Ascending aorta (tissue), 2 donors: ENCODE measurements at regions not wholly inside any gene's neighbourhood (a gene's known extent, or its start where the extent isn't known, plus 50 kb on each side); places are given as distances from the start of the nearest gene placed in this dataset.

Experiments
- DNase-seq, 2 donors: peaks; one replicate each; pipeline ENCODE4 v3.0.0-alpha.2; 2019; ENCODE audit warnings: low spot score in 2 of 2
- H3K27ac ChIP-seq, 2 donors: fragments of 200-600 bp; sonication (generic); one replicate each; pipeline ENCODE4 v1.5.1; 2016 to 2017; ENCODE audit warnings: mild to moderate bottlenecking in 1 of 2
- H3K27me3 ChIP-seq: fragments of 200-600 bp; sonication (generic); one replicate; pipeline ENCODE4 v1.5.1; 2017
- H3K36me3 ChIP-seq, 2 donors: fragments of 200-600 bp; sonication (generic); one replicate each; pipeline ENCODE4 v1.5.1; 2016
- H3K4me1 ChIP-seq, 2 donors: fragments of 200-600 bp; sonication (generic); one replicate each; pipeline ENCODE4 v1.5.1; 2016 to 2017; ENCODE audit warnings: mild to moderate bottlenecking in 1 of 2
- H3K4me3 ChIP-seq, 2 donors: fragments of 200-600 bp; sonication (generic); one replicate each; pipeline ENCODE4 v1.5.1; 2016 to 2017; ENCODE audit warnings: mild to moderate bottlenecking in 1 of 2
- H3K9me3 ChIP-seq, 2 donors: fragments of 200-600 bp; sonication (generic); one replicate each; pipeline ENCODE4 v1.5.1; 2016
- intact Hi-C: fragments of 100-400 bp; cut with DNase I; formaldehyde crosslinking; loops from one replicate; pipeline ENCODE4 v1.15.1; 2023
- TF ChIP-seq, protein P1 (sequence below), 3 experiments: fragments of 200-600 bp in 2 of 3; fragments of 450-650 bp in 1 of 3; sonication (generic) in 2 of 3; IDR thresholded peaks; one replicate each; pipeline ENCODE4 v1.5.1; 2016 to 2019; ENCODE audit warnings: antibody characterized with exemption in 3 of 3, mild to moderate bottlenecking in 1 of 3, moderate library complexity in 1 of 3

DNA sequence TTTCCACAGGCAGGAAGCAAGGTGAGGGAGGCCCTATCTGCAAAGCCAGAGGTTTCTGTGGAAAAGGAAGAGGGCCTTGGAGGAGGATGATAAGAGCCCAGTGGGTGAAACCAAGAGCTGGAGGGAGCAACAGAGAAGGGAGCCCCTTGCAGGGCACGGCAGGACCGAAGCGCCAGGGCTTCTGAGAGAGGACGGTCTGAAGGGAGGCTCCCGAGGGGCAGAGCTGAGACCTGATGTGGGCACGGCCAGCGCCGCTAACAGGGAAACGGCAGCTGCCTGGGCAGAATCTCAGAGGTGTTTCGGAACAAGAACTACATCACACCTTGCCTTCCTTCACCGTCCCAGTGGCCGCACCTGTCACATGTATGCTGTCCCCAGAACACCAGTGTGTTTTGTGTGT lies 144.3 kb upstream of the ADARB2 start:
- intact Hi-C loops = no loop called here
- Histone ChIP-seq H3K27ac (no peak overlapping the region), H3K9me3 (peaks cover 0 to 3% of the 10 kb centered on the region in 2 donors), H3K4me1 (no peaks in the 10 kb centered on the region), H3K4me3 (no peak overlapping the region), H3K27me3 (no peaks in the 10 kb centered on the region), H3K36me3 (no peaks in the 10 kb centered on the region)
- no peak for DNase-seq
- TF ChIP-seq, protein P1, sequence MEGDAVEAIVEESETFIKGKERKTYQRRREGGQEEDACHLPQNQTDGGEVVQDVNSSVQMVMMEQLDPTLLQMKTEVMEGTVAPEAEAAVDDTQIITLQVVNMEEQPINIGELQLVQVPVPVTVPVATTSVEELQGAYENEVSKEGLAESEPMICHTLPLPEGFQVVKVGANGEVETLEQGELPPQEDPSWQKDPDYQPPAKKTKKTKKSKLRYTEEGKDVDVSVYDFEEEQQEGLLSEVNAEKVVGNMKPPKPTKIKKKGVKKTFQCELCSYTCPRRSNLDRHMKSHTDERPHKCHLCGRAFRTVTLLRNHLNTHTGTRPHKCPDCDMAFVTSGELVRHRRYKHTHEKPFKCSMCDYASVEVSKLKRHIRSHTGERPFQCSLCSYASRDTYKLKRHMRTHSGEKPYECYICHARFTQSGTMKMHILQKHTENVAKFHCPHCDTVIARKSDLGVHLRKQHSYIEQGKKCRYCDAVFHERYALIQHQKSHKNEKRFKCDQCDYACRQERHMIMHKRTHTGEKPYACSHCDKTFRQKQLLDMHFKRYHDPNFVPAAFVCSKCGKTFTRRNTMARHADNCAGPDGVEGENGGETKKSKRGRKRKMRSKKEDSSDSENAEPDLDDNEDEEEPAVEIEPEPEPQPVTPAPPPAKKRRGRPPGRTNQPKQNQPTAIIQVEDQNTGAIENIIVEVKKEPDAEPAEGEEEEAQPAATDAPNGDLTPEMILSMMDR (IDR thresholded peaks at IDR 0.05) = no peak

DNA sequence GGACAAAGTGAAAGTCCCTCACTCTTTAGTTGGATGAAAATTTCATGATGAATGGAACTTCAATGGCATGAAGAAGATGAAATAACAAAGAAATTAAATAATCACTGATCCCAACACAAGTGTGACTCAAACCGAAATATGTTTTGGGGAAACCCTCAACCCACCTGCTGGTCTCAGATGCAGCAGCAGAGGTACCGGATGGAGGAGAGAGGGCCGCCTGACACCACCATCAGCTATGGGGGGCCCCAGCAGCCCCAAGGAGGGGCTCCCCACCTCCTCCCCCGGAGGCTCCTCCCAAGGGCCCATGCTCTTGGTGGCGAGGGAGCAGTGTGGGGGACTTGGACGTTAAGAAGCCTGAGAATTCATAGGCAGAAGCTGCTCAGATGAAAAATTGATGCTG lies 137.2 kb upstream of the ADARB2 start:
- Histone ChIP-seq H3K27ac (no peak overlapping the region), H3K27me3 (no peaks in the 10 kb centered on the region), H3K4me1 (no peaks in the 10 kb centered on the region), H3K4me3 (no peak overlapping the region), H3K36me3 (no peaks in the 10 kb centered on the region), H3K9me3 (peaks cover 0 to 2% of the 10 kb centered on the region in 2 donors)
- TF ChIP-seq, protein P1 (IDR thresholded peaks at IDR 0.05) = no peak
- intact Hi-C loops = no loop called here
- DNase-seq = no peak

DNA sequence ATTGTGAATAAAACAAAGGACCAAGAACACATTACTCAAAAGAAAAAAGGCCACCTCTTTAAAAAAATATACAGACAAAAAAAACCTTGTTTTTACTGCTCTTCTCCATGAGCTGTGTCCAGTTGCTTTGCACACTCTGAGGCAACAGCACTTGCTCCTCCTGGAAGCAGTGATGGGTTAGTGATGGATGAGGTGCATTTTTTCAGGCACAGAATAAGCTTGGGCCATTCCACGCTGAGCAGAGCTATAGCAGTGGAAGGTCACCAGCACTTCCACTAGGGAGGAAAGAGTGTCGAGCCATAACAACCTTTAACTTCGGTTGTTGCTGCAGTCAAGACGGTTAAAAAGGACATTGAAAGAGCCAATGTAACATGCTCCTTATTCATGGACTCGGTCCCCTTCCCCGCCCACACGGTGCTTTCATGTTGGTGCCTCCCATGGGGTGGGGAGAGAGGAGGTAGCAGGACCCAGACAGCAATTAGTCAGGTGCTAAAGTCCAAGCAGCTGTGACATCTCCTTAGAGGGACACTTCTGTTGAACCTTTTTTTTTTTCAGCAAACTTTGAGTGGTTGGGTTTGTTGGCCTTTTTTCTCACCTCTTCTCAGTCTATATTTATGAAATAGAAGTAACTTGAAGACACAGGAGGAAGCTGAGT lies 136.5 kb upstream of the ADARB2 start:
- Histone ChIP-seq H3K27me3 (no peaks in the 10 kb centered on the region), H3K36me3 (no peaks in the 10 kb centered on the region), H3K4me1 (no peaks in the 10 kb centered on the region), H3K27ac (no peak overlapping the region), H3K4me3 (no peak overlapping the region), H3K9me3 (peaks cover 0 to 2% of the 10 kb centered on the region in 2 donors)
- TF ChIP-seq, protein P1 (IDR thresholded peaks at IDR 0.05) = no peak
- DNase-seq = no peak
- intact Hi-C loops = no loop called here

DNA sequence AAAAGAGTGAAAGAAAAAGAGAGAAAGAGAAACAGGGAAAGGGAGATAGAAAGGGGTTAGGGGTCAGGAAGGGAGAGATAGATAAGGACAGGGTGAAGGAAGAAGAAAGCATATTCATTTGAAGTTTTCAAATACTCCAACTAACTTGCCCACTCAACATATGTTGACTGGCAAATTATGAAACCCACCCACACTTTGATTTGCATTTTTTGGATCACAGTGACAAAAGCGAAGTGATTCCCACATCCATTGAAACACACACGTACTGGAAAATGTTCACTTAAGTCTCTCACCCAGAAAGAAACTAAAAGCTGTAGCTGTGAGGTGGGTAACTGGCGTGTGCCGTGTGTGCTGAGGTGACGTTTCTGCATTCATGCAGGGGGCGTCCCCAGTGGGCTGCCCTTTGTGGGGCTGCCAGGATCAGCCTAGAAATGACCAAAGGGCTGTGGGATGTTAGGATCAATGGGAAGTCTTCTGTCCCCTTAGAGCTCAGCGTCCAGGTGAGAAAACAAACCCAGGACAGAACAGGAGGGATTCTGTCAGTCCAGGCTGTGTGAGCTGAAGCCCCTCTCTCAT lies 134.9 kb upstream of the ADARB2 start:
- peaks cover 0 to 2% of the 10 kb centered on the region in 2 donors for H3K9me3 ChIP-seq
- no peak overlapping the region for H3K4me3 ChIP-seq
- H3K4me1 ChIP-seq = no peaks in the 10 kb centered on the region
- no peaks in the 10 kb centered on the region for H3K27me3 ChIP-seq
- TF ChIP-seq, protein P1 (IDR thresholded peaks at IDR 0.05) = no peak
- no peak for DNase-seq
- H3K27ac ChIP-seq = no peak overlapping the region
- H3K36me3 ChIP-seq = no peaks in the 10 kb centered on the region
- intact Hi-C loops = no loop called here

DNA sequence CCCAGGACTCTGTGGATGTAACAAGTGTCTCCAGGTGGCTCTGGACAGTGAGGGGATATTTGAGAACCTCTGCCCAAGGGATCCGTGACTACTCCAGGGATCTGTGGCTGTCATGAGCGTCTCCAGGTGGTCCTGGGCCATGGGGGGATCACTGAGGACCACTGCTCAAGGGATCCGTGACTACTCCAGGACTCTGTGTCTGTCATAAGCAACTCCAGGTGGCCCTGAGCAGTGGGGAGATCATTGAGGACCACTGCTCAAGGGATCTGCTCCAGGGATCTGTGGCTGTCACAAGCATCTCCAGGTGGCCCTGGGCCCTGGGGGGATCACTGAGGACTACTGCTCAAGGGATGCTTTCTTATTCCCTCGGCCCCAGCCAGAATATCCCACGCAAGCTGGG lies 133.2 kb upstream of the ADARB2 start:
- Histone ChIP-seq H3K27ac (no peak overlapping the region), H3K4me1 (no peaks in the 10 kb centered on the region), H3K27me3 (no peaks in the 10 kb centered on the region), H3K36me3 (no peaks in the 10 kb centered on the region), H3K4me3 (no peak overlapping the region), H3K9me3 (peaks cover 0 to 2% of the 10 kb centered on the region in 2 donors)
- intact Hi-C loops = no loop called here
- DNase-seq = no peak
- TF ChIP-seq, protein P1 (IDR thresholded peaks at IDR 0.05) = no peak
